ENCODE measurements at regions not wholly inside any gene's neighbourhood (a gene's known extent, or its start where the extent isn't known, plus 50 kb on each side); places are given as distances from the start of the nearest gene placed in this dataset.

- no peak for DNase-seq
Measured at GRCh38 chr13:50699874-50700663, 143.4 kb downstream of the DLEU7 start.

- no peak for DNase-seq
Measured at GRCh38 chr13:50700664-50701305, 142.7 kb downstream of the DLEU7 start.

- no peak for DNase-seq
Measured at GRCh38 chr13:50701469-50701868, 142.0 kb downstream of the DLEU7 start.

- no peak for DNase-seq
Measured at GRCh38 chr13:50706505-50706904, 137.0 kb downstream of the DLEU7 start.

GRCh38 chr13:50707628-50708027 lies 135.9 kb downstream of the DLEU7 start:
- DNase-seq, result no peak

GRCh38 chr13:50708461-50708860 lies 135.0 kb downstream of the DLEU7 start:
- DNase-seq, result no peak

- DNase-seq, result no peak
Measured at GRCh38 chr13:50709058-50709457, 134.4 kb downstream of the DLEU7 start.

GRCh38 chr13:50711131-50711815 lies 132.2 kb downstream of the DLEU7 start:
- DNase-seq, result no peak

GRCh38 chr13:50711996-50712395 lies 131.5 kb downstream of the DLEU7 start:
- DNase-seq, result no peak

- DNase-seq, result no peak
Measured at GRCh38 chr13:50712456-50712855, 131.0 kb downstream of the DLEU7 start.

GRCh38 chr13:50712881-50713280 lies 130.6 kb downstream of the DLEU7 start:
- no peak for DNase-seq

- peak; percentile 28 to 35 for DNase-seq
Measured at GRCh38 chr13:50713523-50714248, 129.8 kb downstream of the DLEU7 start.

- no peak for DNase-seq
Measured at GRCh38 chr13:50714891-50715290, 128.6 kb downstream of the DLEU7 start.

- DNase-seq, result peak in 1 of 2 donors; percentile 54
Measured at GRCh38 chr13:50715402-50716146, 127.9 kb downstream of the DLEU7 start.

- no peak for DNase-seq
Measured at GRCh38 chr13:50720861-50721671, 122.4 kb downstream of the DLEU7 start.

GRCh38 chr13:50721672-50721992 lies 121.9 kb downstream of the DLEU7 start:
- DNase-seq, result peak in 1 of 2 donors; percentile 6

- no peak for DNase-seq
Measured at GRCh38 chr13:50722440-50723125, 120.9 kb downstream of the DLEU7 start.

- DNase-seq, result no peak
Measured at GRCh38 chr13:50724438-50724837, 119.1 kb downstream of the DLEU7 start.

GRCh38 chr13:50724913-50725312 lies 118.6 kb downstream of the DLEU7 start:
- DNase-seq, result no peak

GRCh38 chr13:50726164-50726563 lies 117.3 kb downstream of the DLEU7 start:
- DNase-seq, result no peak

- DNase-seq, result no peak
Measured at GRCh38 chr13:50729177-50729576, 114.3 kb downstream of the DLEU7 start.
